ENCODE measurements at regions not wholly inside any gene's neighbourhood (a gene's known extent, or its start where the extent isn't known, plus 50 kb on each side); places are given as distances from the start of the nearest gene placed in this dataset.

DNA sequence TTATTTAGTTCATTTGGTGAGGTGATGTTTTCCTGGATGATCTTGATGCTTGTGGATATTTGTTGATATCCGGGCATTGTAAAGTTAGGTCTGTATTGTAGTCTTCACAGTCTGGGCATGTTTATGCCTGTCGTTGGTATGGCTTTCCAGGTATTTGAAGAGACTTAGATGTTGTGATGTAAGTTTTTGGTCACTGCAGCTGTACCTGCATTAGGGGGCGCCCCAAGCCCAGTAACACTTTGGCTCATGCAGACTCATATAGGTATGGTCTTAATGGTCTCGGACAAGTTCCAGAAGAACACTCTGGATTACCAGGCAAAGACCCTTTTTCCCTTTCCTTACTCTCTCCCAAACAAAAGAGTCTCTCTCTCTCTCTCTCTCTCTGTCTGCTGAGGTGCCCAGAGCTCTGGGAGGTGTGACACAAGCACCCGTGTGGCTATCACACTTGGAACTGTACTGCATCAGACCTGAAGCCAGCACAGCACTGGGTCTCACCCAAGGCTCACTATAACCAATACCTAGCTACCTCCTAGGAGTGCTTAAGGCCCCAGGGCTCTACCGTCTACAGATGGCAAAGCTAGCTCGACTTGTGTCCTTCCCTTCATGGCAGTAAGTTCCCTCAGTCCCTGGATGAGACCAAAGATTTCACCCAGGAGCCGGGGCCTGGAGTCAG lies 425.8 kb upstream of the ATXN7L3B start:
- Histone ChIP-seq H3K9me3 (ENCODE audit: low read depth) (no peaks in the 10 kb centered on the region), H3K4me3 (no peak overlapping the region), H3K9me2 (replicated peaks; ENCODE audit: insufficient read depth) (no peaks in the 10 kb centered on the region), H3K4me2 (no peak overlapping the region), H3K79me2 (no peaks in the 10 kb centered on the region), H3K4me1 (ENCODE audit: insufficient read depth) (no peaks in the 10 kb centered on the region), H3K36me3 (replicated peaks; ENCODE audit: insufficient read depth, low read depth) (no peaks in the 10 kb centered on the region), H4K20me1 (ENCODE audit: insufficient read depth, poor library complexity, severe bottlenecking) (no peaks in the 10 kb centered on the region), H3K27ac (no peak overlapping the region), H3K27me3 (no peaks in the 10 kb centered on the region), H2AFZ (no peak overlapping the region)
- peak; percentile 19 for DNase-seq (ENCODE audit: low spot score)
- WGBS (ENCODE audit: low lambda C conversion rate, missing lambda C conversion rate) = 58% methylated on average over 8 of the region's 8 CpGs
- TF ChIP-seq, protein P1, sequence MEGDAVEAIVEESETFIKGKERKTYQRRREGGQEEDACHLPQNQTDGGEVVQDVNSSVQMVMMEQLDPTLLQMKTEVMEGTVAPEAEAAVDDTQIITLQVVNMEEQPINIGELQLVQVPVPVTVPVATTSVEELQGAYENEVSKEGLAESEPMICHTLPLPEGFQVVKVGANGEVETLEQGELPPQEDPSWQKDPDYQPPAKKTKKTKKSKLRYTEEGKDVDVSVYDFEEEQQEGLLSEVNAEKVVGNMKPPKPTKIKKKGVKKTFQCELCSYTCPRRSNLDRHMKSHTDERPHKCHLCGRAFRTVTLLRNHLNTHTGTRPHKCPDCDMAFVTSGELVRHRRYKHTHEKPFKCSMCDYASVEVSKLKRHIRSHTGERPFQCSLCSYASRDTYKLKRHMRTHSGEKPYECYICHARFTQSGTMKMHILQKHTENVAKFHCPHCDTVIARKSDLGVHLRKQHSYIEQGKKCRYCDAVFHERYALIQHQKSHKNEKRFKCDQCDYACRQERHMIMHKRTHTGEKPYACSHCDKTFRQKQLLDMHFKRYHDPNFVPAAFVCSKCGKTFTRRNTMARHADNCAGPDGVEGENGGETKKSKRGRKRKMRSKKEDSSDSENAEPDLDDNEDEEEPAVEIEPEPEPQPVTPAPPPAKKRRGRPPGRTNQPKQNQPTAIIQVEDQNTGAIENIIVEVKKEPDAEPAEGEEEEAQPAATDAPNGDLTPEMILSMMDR (IDR thresholded peaks at IDR 0.05; ENCODE audit: poor library complexity) = peak; percentile 41
- TF ChIP-seq EZH2 (IDR thresholded peaks at IDR 0.05; ENCODE audit: borderline replicate concordance) = no peak

DNA sequence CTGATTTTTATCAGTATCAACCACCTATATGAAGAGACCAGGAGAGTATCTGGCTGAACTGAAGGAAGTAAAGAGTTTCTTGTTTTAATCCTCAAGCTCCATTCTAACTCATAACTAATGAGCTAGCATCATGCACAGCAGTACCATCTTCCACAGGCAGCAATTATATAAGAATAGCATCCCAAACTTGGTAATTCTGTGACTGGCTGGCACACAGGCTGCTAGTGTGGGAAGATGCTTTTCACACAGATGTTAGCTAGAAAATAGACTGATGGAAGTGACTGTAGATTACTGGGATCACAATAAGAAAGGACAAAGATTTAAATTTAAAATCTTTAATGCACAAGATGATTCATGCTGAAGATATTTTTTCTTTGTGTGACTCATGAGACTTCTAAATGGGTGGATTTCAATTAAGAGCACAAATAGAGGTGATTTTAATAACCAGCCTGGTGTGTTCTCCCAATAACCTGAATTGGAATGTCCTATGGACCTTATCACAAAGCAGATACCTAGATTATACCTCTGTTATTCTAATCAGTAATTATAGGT lies 417.7 kb upstream of the ATXN7L3B start:
- Histone ChIP-seq H3K27ac (no peak overlapping the region), H4K20me1 (ENCODE audit: insufficient read depth, poor library complexity, severe bottlenecking) (no peaks in the 10 kb centered on the region), H2AFZ (no peak overlapping the region), H3K4me1 (ENCODE audit: insufficient read depth) (no peaks in the 10 kb centered on the region), H3K9me2 (replicated peaks; ENCODE audit: insufficient read depth) (no peaks in the 10 kb centered on the region), H3K4me3 (no peak overlapping the region), H3K4me2 (no peak overlapping the region), H3K27me3 (no peaks in the 10 kb centered on the region), H3K9me3 (ENCODE audit: low read depth) (no peaks in the 10 kb centered on the region), H3K79me2 (no peaks in the 10 kb centered on the region), H3K36me3 (replicated peaks; ENCODE audit: insufficient read depth, low read depth) (no peaks in the 10 kb centered on the region)
- no peak for DNase-seq (ENCODE audit: low spot score)
- TF ChIP-seq EZH2phosphoT487 (IDR thresholded peaks at IDR 0.05; ENCODE audit: low read depth, severe bottlenecking, unreplicated experiment) (no peak), EZH2 (IDR thresholded peaks at IDR 0.05; ENCODE audit: borderline replicate concordance) (no peak)
- TF ChIP-seq, protein P1 (IDR thresholded peaks at IDR 0.05; ENCODE audit: poor library complexity) = no peak

DNA sequence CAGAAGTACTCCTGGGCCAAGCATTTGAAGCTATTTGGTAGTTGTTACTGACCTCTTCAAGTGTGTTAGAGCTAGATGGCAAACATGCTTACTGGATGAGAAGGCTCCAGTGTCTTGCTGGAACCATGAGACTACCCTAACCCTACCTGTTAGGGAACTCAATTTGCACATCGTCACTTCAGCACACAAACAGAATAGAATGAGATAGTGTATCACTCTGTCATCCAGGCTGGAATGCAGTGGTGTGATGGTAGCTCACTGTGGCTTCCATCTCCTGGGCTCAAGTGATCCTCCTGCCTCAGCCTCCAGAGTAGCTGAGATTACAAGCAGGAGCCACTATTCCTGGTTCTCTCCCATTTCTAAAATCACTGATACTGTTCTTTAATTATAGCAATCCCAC lies 417.0 kb upstream of the ATXN7L3B start:
- Histone ChIP-seq H3K9me2 (replicated peaks; ENCODE audit: insufficient read depth) (no peaks in the 10 kb centered on the region), H3K9me3 (ENCODE audit: low read depth) (no peaks in the 10 kb centered on the region), H3K4me1 (ENCODE audit: insufficient read depth) (no peaks in the 10 kb centered on the region), H3K27ac (no peak overlapping the region), H3K27me3 (no peaks in the 10 kb centered on the region), H3K4me2 (no peak overlapping the region), H3K36me3 (replicated peaks; ENCODE audit: insufficient read depth, low read depth) (no peaks in the 10 kb centered on the region), H3K79me2 (no peaks in the 10 kb centered on the region), H3K4me3 (no peak overlapping the region), H4K20me1 (ENCODE audit: insufficient read depth, poor library complexity, severe bottlenecking) (no peaks in the 10 kb centered on the region), H2AFZ (no peak overlapping the region)
- WGBS (ENCODE audit: low lambda C conversion rate, missing lambda C conversion rate) = 64% methylated on average over 1 of the region's 1 CpG
- no peak for DNase-seq (ENCODE audit: low spot score)
- TF ChIP-seq, protein P1 (IDR thresholded peaks at IDR 0.05; ENCODE audit: poor library complexity) = no peak
- TF ChIP-seq EZH2phosphoT487 (IDR thresholded peaks at IDR 0.05; ENCODE audit: low read depth, severe bottlenecking, unreplicated experiment) = no peak
- TF ChIP-seq EZH2 (IDR thresholded peaks at IDR 0.05; ENCODE audit: borderline replicate concordance) = no peak

Measured in hepatocyte (in vitro differentiated cells).